AG10803 (cell line): ENCODE measurements at regions not wholly inside any gene's neighbourhood (a gene's known extent, or its start where the extent isn't known, plus 50 kb on each side); places are given as distances from the start of the nearest gene placed in this dataset.
A peak's percentile ranks its signal among the peaks of the same experiment; 100 is the strongest.

Experiments
- DNase-seq: peaks from one replicate; pipeline ENCODE4 v3.0.0; 2010; ENCODE audit warnings: low read depth
- H3K4me3 ChIP-seq: 2 replicates; pipeline ENCODE4 v1.5.1; 2011; ENCODE audit warnings: mild to moderate bottlenecking, low read length, control low read depth
- CTCF ChIP-seq: conservative IDR thresholded peaks from 2 replicates; pipeline ENCODE4 v1.5.1; 2011; ENCODE audit warnings: mild to moderate bottlenecking, low read length, control low read depth, inconsistent platforms

- no peak overlapping the region for H3K4me3 ChIP-seq
- DNase-seq: no peak
- TF ChIP-seq CTCF: no peak
These were observed 440.9 kb downstream of the SOX9 start for GRCh38 chr17:72561680-72562079.

DNA sequence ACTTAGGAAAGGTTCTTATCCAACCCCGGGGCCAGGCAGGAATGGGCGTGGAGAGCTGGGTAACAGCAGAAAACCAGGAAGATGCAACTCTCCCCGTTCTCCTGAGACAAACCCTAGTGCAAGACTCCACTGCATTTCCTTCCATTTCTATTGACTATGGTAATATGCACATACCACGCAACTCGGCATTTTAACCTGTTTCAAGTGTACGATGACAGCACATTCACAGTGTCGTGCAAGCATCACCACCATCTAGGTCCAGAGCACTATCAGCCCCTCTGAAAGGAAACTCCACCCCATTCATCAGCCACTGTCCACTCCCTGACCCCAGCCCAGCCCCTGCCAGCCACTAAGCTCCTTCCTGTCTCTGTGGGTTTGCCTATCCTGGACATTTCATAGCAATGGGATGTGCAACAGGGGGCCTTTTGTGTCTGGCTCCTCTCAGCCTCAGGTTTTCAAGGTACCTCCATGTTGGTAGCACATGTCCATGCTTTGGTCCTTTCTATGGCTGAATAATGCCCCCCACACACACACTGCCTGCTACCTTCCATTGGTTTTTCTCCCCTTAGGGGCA is 441.9 kb downstream of the SOX9 start:
- no peak overlapping the region for H3K4me3 ChIP-seq
- DNase-seq: no peak
- TF ChIP-seq CTCF: no peak

GRCh38 chr17:72563952-72564351 is 443.1 kb downstream of the SOX9 start:
- no peak for DNase-seq
- TF ChIP-seq CTCF: no peak
- H3K4me3 ChIP-seq: no peak overlapping the region

DNA sequence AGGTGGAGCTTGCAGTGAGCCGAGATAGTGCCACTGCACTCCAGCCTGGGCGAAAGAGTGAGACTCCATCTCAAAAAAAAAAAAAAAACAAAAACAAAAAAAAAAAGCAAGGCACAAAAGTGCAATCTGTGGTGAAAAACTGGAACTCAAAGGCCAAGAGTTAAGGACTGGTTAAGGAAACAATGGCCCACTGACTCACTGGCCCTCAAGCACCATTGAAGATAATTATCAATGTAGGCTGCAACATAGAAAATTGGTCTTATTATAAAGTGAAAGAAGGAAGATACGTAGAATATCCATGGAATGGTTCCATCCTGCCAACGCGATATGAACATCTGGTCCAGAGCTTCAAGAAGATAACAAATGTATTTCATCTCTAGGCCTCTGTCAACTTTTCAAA is 444.2 kb downstream of the SOX9 start:
- H3K4me3 ChIP-seq: no peak overlapping the region
- no peak for DNase-seq
- no peak for TF ChIP-seq CTCF

GRCh38 chr17:72565758-72566157 is 444.9 kb downstream of the SOX9 start:
- no peak overlapping the region for H3K4me3 ChIP-seq
- no peak for TF ChIP-seq CTCF
- DNase-seq: no peak

DNA sequence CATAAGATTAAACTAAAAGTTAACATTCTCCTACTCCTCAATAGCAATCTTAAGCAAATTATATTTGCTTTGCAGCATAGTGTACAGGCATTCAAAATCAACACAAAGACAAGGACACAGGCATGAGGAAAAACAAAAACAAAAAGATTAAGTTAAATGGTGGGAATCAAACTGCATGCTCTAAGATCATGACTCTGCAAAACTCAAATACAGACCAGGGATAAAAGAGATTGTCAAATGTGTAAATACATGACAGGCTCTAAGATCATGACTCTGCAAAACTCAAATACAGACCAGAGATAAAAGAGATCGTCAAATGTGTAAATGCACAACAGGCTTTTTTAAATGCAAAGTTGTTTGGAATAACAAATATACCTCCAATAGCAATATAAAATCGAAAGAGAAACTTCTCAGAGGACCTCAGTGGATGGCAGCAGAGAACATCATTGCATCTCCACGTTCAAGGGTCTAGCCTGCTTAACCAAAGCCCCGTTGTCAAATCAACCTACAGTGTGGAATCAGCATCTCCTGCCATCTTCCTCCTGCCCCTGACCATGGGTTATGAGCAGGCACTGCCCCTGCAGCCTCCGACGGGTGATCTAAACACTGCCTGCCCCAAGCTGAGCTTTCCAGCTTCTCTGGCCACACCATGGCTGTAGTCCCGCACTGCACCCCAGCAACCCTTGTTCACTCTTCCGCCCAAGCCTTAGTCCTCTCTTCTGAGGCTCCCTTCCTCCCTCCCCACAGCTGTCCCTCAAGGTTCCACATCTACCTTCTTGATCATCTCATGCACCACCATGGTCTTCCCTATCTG is 446.1 kb downstream of the SOX9 start:
- DNase-seq: no peak
- peak overlapping the region; percentile 12; the same call in 1 of the 2 replicates for H3K4me3 ChIP-seq
- TF ChIP-seq CTCF: no peak

DNA sequence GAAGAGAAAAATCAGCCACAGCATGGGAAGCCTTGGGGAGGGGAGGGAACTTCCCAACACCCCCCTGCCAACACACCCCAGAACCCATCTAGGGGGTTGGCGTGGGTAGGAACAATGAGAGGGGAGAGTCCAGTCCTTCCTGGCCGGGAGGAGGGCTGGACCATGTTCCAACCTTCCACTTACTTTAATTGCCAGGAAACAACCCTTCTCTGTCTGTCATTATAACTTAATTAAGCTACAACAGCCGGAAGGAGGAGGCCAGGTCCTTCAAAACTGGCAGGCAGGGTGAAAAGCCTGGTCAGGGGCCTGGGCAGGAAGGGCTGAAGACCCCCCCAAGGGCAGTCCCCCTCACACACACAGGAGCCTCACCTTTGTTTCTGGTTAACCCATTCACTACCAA is 447.0 kb downstream of the SOX9 start:
- DNase-seq: no peak
- TF ChIP-seq CTCF: no peak
- no peak overlapping the region for H3K4me3 ChIP-seq
